H54 (cell line): ENCODE measurements at regions not wholly inside any gene's neighbourhood (a gene's known extent, or its start where the extent isn't known, plus 50 kb on each side); places are given as distances from the start of the nearest gene placed in this dataset.

ENCODE experiments used
- DNase-seq: peaks from one replicate; pipeline ENCODE4 v3.0.0; 2011; ENCODE audit warnings: low spot score, mixed read lengths; ENCODE audit not compliant: insufficient read length
- FAIRE-seq: peaks from 3 replicates; lab custom pipeline; 2011; peaks lifted over from hg19 to GRCh38; lab: Jason Lieb, UNC
- POLR2A ChIP-seq: IDR thresholded peaks from 2 replicates; pipeline ENCODE4 v1.6.1; 2011; ENCODE audit warnings: low read depth, mild to moderate bottlenecking, low read length

GRCh38 chr6:164184410-164184809 is 769.9 kb downstream of the QKI start:
- FAIRE-seq (no peak), DNase-seq (no peak)
- no peak for TF ChIP-seq POLR2A

GRCh38 chr6:164183556-164184123 is 769.1 kb downstream of the QKI start:
- no peak for FAIRE-seq
- no peak for DNase-seq
- no peak for TF ChIP-seq POLR2A

DNA sequence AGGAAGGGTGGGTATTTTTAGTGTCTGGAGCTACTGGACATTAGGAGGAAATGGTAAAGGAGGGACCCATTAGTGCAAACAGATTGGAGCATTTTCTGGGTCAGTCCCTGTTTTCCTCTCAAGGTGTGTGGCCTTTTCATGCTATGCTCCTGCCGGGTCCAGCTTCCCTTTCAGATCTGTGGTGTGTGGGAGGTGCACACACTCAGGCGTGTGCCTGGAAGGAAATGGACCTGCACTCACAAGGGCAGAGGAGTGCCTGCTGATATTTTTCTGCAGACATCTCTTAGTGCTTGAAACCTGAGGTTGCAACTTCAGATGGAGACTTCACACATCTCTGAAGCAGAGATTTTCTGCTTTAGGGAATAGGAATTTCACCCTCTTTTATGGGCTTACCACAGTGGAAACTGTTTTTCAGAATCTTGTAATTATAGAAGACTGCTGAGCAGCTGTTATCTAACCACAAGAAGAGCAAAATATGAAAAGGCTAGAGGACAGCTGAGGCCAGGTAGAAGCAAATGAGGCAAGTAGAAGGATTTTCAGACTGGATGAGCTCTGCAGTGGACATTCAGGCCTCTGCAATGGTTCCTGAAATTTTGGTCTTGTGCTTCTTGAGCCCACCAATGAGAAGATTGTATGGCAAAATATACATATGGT is 764.3 kb downstream of the QKI start:
- TF ChIP-seq POLR2A, result no peak
- FAIRE-seq, result no peak

GRCh38 chr6:164169355-164169754 is 754.8 kb downstream of the QKI start:
- no peak for TF ChIP-seq POLR2A
- no peak for DNase-seq
- no peak for FAIRE-seq

More for the DNA sequence above, 764.3 kb downstream of the QKI start:
- no peak for DNase-seq

- DNase-seq (no peak), FAIRE-seq (no peak)
- TF ChIP-seq POLR2A, result no peak
Measured at GRCh38 chr6:164168595-164168994, 754.1 kb downstream of the QKI start.

DNA sequence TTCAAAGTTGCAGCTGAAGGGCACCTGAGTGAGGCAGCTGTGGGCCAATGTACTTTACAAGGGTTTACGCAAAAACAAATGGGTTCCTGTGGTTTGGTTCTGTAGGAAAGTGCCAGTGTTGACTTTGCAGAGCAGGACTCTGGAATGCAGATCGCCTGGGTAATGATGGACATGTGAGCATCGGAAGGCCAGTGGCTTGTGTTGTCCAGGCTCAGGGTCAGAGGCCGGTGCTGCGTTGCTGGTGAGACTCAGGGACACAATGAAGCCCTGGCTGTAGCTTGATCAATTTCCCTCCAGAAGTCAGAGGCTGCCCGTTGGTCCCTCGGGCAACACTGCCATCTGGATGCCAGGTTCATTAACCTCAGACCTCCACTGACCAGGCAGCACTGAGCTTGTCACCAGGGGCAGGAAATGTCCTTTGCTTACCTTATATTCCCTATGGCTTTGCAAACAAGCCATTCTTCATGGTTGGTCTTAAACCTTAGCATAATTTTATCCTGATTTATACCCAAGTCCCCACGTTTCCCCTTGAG is 753.4 kb downstream of the QKI start:
- TF ChIP-seq POLR2A, result no peak
- FAIRE-seq (no peak), DNase-seq (no peak)

- DNase-seq (no peak), FAIRE-seq (no peak)
- no peak for TF ChIP-seq POLR2A
Measured at GRCh38 chr6:164166996-164167395, 752.5 kb downstream of the QKI start.

DNA sequence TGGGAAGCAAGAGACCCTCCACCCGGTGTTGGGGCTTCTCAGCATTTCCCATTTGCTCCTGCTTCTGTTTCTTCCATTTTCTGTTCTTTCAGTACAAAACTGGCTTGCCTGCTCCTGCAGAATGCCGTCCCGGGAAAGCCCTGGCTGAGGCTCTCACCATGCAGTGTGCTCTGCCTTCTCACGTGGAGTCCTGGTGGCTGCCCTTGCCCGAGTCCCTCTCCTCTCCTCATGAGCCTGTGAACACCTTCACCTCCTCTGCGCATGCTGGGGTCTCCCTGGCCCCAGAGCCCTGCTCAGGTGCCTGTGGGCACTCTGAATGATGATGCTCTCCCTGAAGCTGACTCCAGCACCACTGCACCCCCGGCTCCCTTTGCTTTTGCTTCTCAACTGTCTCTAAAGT is 752.0 kb downstream of the QKI start:
- DNase-seq (no peak), FAIRE-seq (no peak)
- no peak for TF ChIP-seq POLR2A

DNA sequence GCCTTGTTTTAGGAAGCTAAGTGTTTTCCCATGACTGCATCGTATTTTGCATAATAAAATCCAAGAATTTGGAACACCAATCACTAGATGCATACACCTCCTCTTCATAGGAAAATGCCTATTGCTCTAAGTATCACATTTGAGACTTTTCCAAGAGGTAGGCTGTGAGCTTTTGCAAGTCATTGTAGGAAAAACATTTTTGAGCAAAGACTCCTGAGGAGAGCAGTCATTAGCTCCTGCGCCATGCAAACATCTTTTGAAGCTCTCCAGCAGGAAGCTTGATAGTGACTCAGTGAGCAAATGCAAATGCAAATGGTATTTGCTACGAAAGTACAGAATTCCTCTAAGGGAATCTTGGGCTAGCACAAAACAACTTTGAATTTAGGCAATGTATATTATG is 750.4 kb downstream of the QKI start:
- TF ChIP-seq POLR2A, result no peak
- FAIRE-seq (no peak), DNase-seq (no peak)

DNA sequence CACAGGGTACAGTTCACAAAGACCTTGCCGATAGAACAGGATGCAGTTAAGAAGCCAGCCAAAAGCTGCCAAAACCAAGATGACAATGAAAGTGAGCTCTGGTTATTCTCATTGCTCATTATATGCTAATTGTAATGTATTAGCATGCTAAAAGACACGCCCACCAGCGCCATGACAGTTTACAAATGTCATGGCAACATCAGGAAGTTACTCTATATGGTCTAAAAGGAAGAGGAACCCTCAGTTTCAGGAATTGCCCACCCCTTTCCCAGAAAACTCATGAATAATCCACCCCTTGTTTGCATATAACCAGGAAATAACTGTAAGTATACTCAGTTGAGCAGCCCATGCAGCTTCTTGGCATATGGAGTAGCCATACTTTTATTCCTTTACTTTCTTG is 748.7 kb downstream of the QKI start:
- no peak for DNase-seq
- no peak for FAIRE-seq

DNA sequence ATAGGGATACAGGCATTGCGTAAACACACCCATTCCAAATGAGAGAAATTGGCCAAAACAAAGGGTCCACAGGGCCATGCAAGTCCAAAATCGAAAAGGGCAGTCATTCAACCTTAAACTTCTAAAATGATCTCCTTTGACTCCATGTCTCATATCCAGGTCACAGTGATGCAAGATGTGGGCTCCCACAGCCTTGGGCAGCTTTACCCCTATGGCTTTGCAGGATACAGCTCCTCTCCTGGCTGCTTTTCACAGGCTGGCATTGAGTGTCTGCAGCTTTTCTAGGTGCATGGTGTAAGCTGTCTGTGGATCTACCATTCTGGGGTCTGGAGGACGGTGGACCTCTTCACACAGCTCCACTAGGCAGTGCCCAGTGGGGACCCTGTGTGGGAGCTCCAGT is 744.5 kb downstream of the QKI start:
- no peak for TF ChIP-seq POLR2A
- FAIRE-seq, result no peak
- DNase-seq, result no peak

More for the DNA sequence above, 748.7 kb downstream of the QKI start:
- no peak for TF ChIP-seq POLR2A

DNA sequence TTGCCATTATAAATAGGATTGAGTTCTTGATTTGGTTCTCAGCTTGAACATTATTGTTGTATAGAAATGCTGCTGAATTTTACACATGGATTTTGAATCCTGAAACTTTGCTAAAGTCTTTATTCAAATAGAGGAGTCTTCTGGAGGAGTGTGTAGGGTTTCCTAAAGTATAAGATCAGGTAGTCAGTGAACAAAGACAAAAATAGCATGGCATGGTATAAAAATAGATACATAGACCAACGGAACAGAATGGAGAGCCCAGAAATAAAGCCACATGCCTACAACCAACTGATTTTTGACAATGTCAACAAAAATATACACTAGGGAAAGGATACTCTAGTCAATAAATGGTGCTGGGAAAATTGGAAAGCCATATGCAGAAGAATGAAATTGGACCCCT is 740.1 kb downstream of the QKI start:
- no peak for DNase-seq
- no peak for TF ChIP-seq POLR2A
- no peak for FAIRE-seq

DNA sequence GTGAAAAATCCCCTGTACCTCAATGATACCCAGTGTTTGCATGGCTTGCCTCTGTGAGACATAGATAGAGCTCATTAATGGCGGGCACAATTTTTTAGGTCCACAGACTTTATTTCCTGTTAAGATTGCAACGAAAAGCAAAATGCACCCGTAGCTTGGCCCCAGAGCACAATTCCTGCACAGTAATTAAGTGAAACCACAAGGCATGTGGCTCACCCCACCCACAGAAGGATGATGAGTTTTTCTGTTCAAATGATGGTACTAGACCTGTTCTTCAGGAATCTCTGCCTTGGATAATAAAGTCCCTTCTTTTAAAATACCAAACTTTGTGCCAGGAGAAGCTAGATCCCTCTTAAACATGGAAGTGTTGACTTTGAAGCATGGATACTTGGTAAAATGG is 738.1 kb downstream of the QKI start:
- no peak for TF ChIP-seq POLR2A
- no peak for DNase-seq
- no peak for FAIRE-seq

DNA sequence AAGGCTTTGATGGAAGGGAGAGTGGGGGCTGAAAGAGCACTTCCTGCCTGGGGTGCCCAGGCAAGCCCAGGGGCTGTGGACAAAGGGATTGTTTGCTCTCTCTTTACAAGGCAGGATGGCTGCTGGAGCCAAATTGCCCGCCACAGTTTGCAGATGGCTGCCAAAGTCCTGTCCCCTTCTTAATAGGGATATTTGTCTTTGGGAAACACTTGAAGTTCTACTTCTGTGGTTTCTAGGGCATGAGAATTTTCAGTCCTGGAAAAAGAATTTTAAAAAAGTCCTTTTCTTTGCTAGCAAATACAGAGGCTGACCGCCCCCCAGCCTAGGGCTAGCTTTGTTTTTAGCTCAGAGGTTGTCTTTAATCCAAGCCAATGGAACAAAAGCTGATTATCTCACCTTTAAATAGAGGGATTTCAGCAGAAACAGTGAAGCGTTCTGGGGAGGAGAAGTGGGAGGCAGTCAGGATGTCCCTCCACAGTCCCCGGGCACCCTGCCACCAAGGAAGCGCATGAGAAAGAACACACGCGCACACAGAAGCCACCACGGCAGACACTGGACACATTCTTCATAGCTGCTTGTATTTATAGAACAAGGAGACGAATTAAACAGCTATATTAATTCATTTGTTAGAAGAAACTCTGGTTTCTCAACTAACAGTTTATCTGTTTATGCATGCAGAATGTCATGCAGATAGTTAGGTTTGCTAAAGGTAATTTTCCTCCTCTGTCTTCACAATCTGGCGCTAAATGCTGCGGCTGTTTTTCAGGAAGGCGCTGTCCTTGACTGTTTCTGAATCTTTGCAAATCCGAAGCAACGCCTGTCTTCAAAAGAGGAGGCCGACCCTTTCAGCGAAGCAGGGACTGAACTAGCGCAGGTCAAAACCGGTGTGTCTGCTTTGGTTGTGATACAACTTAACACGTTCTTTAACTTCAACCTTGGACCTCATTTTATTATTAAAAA is 736.9 kb downstream of the QKI start:
- DNase-seq, result no peak
- no peak for FAIRE-seq

More for the DNA sequence above, 736.9 kb downstream of the QKI start:
- no peak for TF ChIP-seq POLR2A
